Thoracic aorta (tissue), 2 donors: ENCODE measurements at regions not wholly inside any gene's neighbourhood (a gene's known extent, or its start where the extent isn't known, plus 50 kb on each side); places are given as distances from the start of the nearest gene placed in this dataset.

Experiments used
- ATAC-seq: fragments of 150-250 bp; one replicate; pipeline ENCODE4 v1.8.0; 2017; ENCODE audit warnings: low read depth; ENCODE audit not compliant: insufficient number of reproducible peaks, low FRiP score
- DNase-seq: peaks from one replicate; pipeline ENCODE4 v3.0.0-alpha.2; 2020; ENCODE audit warnings: low spot score
- H3K27ac ChIP-seq, 2 donors: fragments of 200-600 bp; sonication (generic); 1 replicate in 1 of 2; 2 replicates in 1 of 2; pipeline ENCODE4 v1.5.1; 2016; ENCODE audit warnings: mild to moderate bottlenecking in 2 of 2, moderate library complexity in 2 of 2
- H3K27me3 ChIP-seq: fragments of 200-600 bp; sonication (generic); replicated peaks from 2 replicates; pipeline ENCODE4 v1.6.0; 2016; ENCODE audit warnings: mild to moderate bottlenecking; ENCODE audit not compliant: insufficient read depth
- H3K36me3 ChIP-seq: fragments of 200-600 bp; sonication (generic); one replicate; pipeline ENCODE4 v1.5.1; 2016
- H3K4me1 ChIP-seq, 2 donors: fragments of 200-600 bp; sonication (generic); 1 replicate in 1 of 2; 2 replicates in 1 of 2; pipeline versions ENCODE4 v1.5.1 to v1.6.0; 2016; ENCODE audit warnings: low read depth in 2 of 2, mild to moderate bottlenecking in 1 of 2; ENCODE audit not compliant: control insufficient read depth in 1 of 2
- H3K4me3 ChIP-seq: fragments of 200-600 bp; sonication (generic); 2 replicates; pipeline ENCODE4 v1.5.1; 2016; ENCODE audit warnings: mild to moderate bottlenecking
- H3K9me3 ChIP-seq: fragments of 200-600 bp; sonication (generic); 2 replicates; pipeline ENCODE4 v1.5.1; 2016
- TF ChIP-seq, protein P1 (sequence below): fragments of 200-600 bp; sonication (generic); IDR thresholded peaks from one replicate; pipeline ENCODE4 v1.5.1; 2019; ENCODE audit warnings: antibody characterized with exemption

DNA sequence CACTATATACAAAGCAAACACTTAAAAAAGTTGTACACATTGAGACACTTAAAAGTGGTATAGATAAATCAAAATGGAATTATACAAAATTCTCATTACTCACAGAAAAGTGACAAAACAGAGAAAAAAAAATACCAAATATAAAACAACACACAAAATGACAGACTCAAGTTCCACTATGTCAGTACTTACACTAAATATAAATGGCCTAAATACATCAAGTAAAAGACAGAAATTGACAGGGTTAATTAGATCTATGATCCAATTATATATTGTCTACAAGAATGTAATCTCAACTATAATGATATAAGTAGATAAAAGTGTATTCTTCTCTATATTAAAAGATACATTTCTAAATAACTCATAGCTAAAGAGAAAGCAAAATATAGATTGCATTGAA is 401.6 kb upstream of the PFKP start:
- H3K9me3 ChIP-seq = no peaks in the 10 kb centered on the region
- H3K4me3 ChIP-seq = no peak overlapping the region
- no peaks in the 10 kb centered on the region for H3K36me3 ChIP-seq
- TF ChIP-seq, protein P1, sequence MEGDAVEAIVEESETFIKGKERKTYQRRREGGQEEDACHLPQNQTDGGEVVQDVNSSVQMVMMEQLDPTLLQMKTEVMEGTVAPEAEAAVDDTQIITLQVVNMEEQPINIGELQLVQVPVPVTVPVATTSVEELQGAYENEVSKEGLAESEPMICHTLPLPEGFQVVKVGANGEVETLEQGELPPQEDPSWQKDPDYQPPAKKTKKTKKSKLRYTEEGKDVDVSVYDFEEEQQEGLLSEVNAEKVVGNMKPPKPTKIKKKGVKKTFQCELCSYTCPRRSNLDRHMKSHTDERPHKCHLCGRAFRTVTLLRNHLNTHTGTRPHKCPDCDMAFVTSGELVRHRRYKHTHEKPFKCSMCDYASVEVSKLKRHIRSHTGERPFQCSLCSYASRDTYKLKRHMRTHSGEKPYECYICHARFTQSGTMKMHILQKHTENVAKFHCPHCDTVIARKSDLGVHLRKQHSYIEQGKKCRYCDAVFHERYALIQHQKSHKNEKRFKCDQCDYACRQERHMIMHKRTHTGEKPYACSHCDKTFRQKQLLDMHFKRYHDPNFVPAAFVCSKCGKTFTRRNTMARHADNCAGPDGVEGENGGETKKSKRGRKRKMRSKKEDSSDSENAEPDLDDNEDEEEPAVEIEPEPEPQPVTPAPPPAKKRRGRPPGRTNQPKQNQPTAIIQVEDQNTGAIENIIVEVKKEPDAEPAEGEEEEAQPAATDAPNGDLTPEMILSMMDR = no peak
- ATAC-seq (no peak), DNase-seq (no peak)
- no peak overlapping the region for H3K27ac ChIP-seq
- H3K4me1 ChIP-seq = no peaks in the 10 kb centered on the region
- no peaks in the 10 kb centered on the region for H3K27me3 ChIP-seq

DNA sequence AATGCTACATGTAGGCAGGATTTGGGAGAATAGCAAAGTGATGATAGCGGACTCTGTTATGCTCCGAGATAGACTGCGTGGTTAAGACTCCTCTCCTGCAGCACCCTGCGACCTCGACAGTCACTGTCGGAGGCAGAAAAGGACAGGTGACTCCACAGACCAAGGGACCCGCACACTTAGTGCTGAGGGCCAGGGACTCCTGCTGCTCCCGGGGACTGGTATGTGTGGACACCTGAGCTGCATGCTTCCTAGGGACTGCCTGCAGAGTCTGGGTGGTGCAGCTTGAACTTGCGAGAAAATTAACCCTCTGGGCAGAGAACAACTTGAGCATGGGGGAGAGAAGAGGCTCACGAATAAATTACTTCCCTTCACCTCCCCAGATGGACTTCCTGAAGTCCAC is 407.1 kb upstream of the PFKP start:
- H3K27me3 ChIP-seq = no peaks in the 10 kb centered on the region
- no peaks in the 10 kb centered on the region for H3K9me3 ChIP-seq
- TF ChIP-seq, protein P1 = no peak
- H3K4me1 ChIP-seq = no peaks in the 10 kb centered on the region
- H3K27ac ChIP-seq = no peak overlapping the region
- DNase-seq = no peak
- no peak for ATAC-seq
- no peak overlapping the region for H3K4me3 ChIP-seq
- no peaks in the 10 kb centered on the region for H3K36me3 ChIP-seq

DNA sequence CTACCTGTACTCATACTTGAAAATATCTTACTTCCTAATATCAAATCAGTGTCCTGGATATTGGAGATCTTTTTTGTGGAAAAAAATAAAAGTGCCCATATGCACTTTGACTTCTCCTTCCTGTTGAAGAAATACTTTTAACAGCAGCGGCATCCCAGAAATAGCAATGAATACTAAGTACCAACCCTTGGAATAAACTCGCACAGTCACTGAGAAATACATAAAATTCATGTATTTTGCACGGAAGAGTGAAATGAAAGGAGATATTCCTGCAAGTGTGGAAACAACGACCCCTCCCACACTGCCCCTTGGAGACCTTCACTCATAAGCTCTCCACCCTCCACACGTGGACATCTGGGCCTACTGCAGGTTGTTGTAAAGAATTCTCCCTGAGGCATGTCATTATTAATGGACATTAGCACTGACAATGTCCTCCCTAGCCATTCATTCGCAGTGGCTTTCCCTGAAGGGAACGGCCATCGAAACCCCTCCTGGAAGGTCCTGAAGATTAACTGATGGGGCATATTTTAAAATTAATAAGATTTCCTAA is 407.6 kb upstream of the PFKP start:
- Histone ChIP-seq H3K36me3 (no peaks in the 10 kb centered on the region), H3K4me3 (no peak overlapping the region), H3K27me3 (no peaks in the 10 kb centered on the region), H3K4me1 (no peaks in the 10 kb centered on the region), H3K9me3 (no peaks in the 10 kb centered on the region), H3K27ac (no peak overlapping the region)
- DNase-seq (no peak), ATAC-seq (no peak)
- TF ChIP-seq, protein P1 = no peak

DNA sequence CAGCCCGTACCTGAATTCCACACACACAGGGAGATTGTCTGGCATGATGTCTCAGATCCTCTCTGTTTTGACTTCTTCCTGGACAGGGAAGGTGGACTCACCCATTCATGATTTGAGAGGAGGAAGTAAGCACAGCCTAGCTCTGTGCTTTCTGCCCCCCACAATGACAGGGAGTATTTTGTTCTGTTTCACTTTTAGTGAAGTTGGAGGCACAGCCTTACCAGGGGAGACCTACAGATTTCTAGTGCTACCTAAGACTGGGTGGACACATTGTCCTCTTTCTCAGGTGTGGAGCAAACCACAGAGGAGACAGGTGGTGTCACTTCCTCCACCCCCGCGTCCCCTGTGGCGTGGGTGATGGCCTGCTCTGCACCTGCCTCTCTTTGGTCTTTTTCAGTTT is 408.6 kb upstream of the PFKP start:
- Histone ChIP-seq H3K36me3 (no peaks in the 10 kb centered on the region), H3K27me3 (no peaks in the 10 kb centered on the region), H3K4me3 (no peak overlapping the region), H3K9me3 (no peaks in the 10 kb centered on the region), H3K27ac (no peak overlapping the region), H3K4me1 (no peaks in the 10 kb centered on the region)
- no peak for DNase-seq
- TF ChIP-seq, protein P1 = no peak
- ATAC-seq = no peak

DNA sequence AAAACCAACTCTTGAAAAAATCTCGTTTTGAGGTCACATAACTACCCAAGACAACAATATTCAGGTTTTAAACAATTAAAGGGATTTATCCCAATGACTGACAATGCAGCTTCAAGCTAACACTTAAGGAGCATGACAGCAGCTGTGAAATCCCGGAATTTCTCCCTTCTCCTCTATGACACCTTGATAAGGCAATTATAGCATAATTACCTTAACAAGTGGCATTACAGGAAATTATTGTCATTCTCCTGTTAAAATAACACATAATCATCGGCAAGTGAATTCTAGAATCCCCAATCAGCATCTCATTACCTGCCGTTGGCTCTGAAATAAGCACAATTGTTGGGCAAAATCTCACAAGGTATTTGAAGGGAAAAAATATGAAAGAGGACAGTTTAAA is 417.0 kb upstream of the PFKP start:
- H3K27ac ChIP-seq = no peak overlapping the region
- no peaks in the 10 kb centered on the region for H3K4me1 ChIP-seq
- no peak for DNase-seq
- H3K9me3 ChIP-seq = no peaks in the 10 kb centered on the region
- no peaks in the 10 kb centered on the region for H3K36me3 ChIP-seq
- TF ChIP-seq, protein P1 = no peak
- no peak overlapping the region for H3K4me3 ChIP-seq
- H3K27me3 ChIP-seq = no peaks in the 10 kb centered on the region
- ATAC-seq = no peak
